ENCODE measurements at regions not wholly inside any gene's neighbourhood (a gene's known extent, or its start where the extent isn't known, plus 50 kb on each side); places are given as distances from the start of the nearest gene placed in this dataset.

- intact Hi-C loops (cut with DNase I; ENCODE audit: low total_unique reads) = no loop called here
Measured at GRCh38 chr11:42036201-42036600, 576.7 kb upstream of the LRRC4C start.

DNA sequence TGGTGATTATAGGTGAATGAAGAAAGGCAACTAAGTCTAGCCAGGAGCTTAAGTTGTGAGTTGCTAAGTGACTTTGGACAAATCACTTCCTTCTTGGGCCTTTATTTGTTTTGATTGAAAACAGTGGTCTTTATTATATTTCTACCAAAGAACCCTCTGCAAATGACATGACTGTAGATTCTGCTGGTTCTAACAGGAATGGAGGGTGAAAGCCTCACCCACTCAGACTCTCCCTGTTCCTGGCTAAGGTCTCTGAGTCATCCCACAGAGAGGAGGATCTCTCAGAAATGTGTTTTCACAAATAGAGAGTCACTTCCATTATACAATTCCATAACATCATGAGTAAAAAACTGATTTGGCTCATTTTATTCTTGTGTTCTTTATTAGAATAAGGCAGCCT, 583.9 kb upstream of the LRRC4C start:
- Histone ChIP-seq H3K4me3 (no peak overlapping the region), H3K4me1 (no peaks in the 10 kb centered on the region), H3K36me3 (no peaks in the 10 kb centered on the region), H3K9me3 (no peaks in the 10 kb centered on the region), H3K27ac (no peak overlapping the region), H3K27me3 (no peaks in the 10 kb centered on the region)
- no peak for DNase-seq
- intact Hi-C loops (cut with DNase I; ENCODE audit: low total_unique reads) = no loop called here
- TF ChIP-seq, protein P1, sequence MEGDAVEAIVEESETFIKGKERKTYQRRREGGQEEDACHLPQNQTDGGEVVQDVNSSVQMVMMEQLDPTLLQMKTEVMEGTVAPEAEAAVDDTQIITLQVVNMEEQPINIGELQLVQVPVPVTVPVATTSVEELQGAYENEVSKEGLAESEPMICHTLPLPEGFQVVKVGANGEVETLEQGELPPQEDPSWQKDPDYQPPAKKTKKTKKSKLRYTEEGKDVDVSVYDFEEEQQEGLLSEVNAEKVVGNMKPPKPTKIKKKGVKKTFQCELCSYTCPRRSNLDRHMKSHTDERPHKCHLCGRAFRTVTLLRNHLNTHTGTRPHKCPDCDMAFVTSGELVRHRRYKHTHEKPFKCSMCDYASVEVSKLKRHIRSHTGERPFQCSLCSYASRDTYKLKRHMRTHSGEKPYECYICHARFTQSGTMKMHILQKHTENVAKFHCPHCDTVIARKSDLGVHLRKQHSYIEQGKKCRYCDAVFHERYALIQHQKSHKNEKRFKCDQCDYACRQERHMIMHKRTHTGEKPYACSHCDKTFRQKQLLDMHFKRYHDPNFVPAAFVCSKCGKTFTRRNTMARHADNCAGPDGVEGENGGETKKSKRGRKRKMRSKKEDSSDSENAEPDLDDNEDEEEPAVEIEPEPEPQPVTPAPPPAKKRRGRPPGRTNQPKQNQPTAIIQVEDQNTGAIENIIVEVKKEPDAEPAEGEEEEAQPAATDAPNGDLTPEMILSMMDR (IDR thresholded peaks at IDR 0.05) = no peak

More at GRCh38 chr11:42036201-42036600, 576.7 kb upstream of the LRRC4C start:
- H3K4me1 ChIP-seq = no peaks in the 10 kb centered on the region
- no peaks in the 10 kb centered on the region for H3K9me3 ChIP-seq
- no peak overlapping the region for H3K27ac ChIP-seq
- no peaks in the 10 kb centered on the region for H3K36me3 ChIP-seq
- no peaks in the 10 kb centered on the region for H3K27me3 ChIP-seq
- no peak for DNase-seq
- H3K4me3 ChIP-seq = no peak overlapping the region
- TF ChIP-seq, protein P1 (IDR thresholded peaks at IDR 0.05) = no peak

- Histone ChIP-seq H3K4me3 (no peak overlapping the region), H3K9me3 (no peaks in the 10 kb centered on the region), H3K27ac (no peak overlapping the region), H3K27me3 (no peaks in the 10 kb centered on the region), H3K36me3 (no peaks in the 10 kb centered on the region), H3K4me1 (no peaks in the 10 kb centered on the region)
- TF ChIP-seq, protein P1 (IDR thresholded peaks at IDR 0.05) = no peak
- no peak for DNase-seq
- intact Hi-C loops (cut with DNase I; ENCODE audit: low total_unique reads) = no loop called here
Measured at GRCh38 chr11:42047637-42048555, 588.4 kb upstream of the LRRC4C start.

DNA sequence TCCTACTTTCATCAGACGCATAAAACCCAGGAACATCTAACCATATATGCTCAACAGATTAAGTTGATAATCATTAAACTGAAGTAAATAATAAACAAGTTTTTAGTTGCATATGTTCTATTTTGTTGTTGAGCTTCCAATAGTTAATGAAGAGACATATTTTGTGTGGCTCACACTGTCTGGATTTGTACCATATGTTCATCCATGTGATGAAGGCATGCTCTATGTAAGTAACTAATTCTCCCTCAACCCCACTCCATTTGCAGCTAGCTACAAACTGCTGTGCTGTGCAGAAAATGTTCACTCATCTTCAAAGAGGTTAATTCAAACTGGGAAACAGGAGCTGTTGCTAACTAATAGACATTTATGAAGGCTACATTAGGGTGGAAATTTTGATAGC, 589.7 kb upstream of the LRRC4C start:
- no peaks in the 10 kb centered on the region for H3K27me3 ChIP-seq
- no peaks in the 10 kb centered on the region for H3K36me3 ChIP-seq
- H3K9me3 ChIP-seq = no peaks in the 10 kb centered on the region
- H3K27ac ChIP-seq = no peak overlapping the region
- no peak overlapping the region for H3K4me3 ChIP-seq
- TF ChIP-seq, protein P1 (IDR thresholded peaks at IDR 0.05) = no peak
- DNase-seq = no peak
- intact Hi-C loops (cut with DNase I; ENCODE audit: low total_unique reads) = no loop called here
- H3K4me1 ChIP-seq = no peaks in the 10 kb centered on the region

GRCh38 chr11:42049650-42050049, 590.2 kb upstream of the LRRC4C start:
- intact Hi-C loops (cut with DNase I; ENCODE audit: low total_unique reads) = no loop called here
- Histone ChIP-seq H3K9me3 (no peaks in the 10 kb centered on the region), H3K27me3 (no peaks in the 10 kb centered on the region), H3K4me3 (no peak overlapping the region), H3K36me3 (no peaks in the 10 kb centered on the region), H3K27ac (no peak overlapping the region), H3K4me1 (no peaks in the 10 kb centered on the region)
- DNase-seq = no peak
- TF ChIP-seq, protein P1 (IDR thresholded peaks at IDR 0.05) = no peak

All from tibial artery (tissue), 4 donors.